SK-N-SH (cell line): ENCODE measurements at regions not wholly inside any gene's neighbourhood (a gene's known extent, or its start where the extent isn't known, plus 50 kb on each side); places are given as distances from the start of the nearest gene placed in this dataset.

Source experiments
- EP300 ChIP-seq, 2 experiments: IDR thresholded peaks; 2 replicates each; pipeline versions ENCODE4 v1.4.0 to v1.6.1; 2012; ENCODE audit warnings: borderline replicate concordance in 1 of 2, low read depth in 1 of 2, low read length in 1 of 2
- EZH2phosphoT487 ChIP-seq: fragments of 200-600 bp; sonication (generic); IDR thresholded peaks from 2 replicates; pipeline ENCODE4 v1.6.1; 2017; ENCODE audit warnings: low read depth, mixed run types, mild to moderate bottlenecking, antibody characterized with exemption, moderate library complexity, borderline replicate concordance
- FOSL2 ChIP-seq: IDR thresholded peaks from 2 replicates; pipeline ENCODE4 v1.4.0; 2012; ENCODE audit warnings: low read depth, mild to moderate bottlenecking, moderate library complexity, borderline replicate concordance
- FOXJ3 ChIP-seq: sonication (generic); formaldehyde crosslinking; IDR thresholded peaks from 2 replicates; pipeline ENCODE4 v1.5.1; 2020; ENCODE audit warnings: mild to moderate bottlenecking, missing genetic modification reagents
- JUND ChIP-seq: IDR thresholded peaks from 2 replicates; pipeline ENCODE4 v1.4.0; 2012
- MXI1 ChIP-seq: IDR thresholded peaks from 2 replicates; pipeline ENCODE4 v1.6.1; 2012; ENCODE audit warnings: mild to moderate bottlenecking, low read depth, low read length, improper control_type of control experiment
- NFIC ChIP-seq: IDR thresholded peaks from 2 replicates; pipeline ENCODE4 v1.4.0; 2012; ENCODE audit warnings: borderline replicate concordance
- RAD21 ChIP-seq: IDR thresholded peaks from 2 replicates; pipeline ENCODE4 v1.6.1; 2012; ENCODE audit warnings: mild to moderate bottlenecking, low read length
- SMC3 ChIP-seq: IDR thresholded peaks from 2 replicates; pipeline ENCODE4 v1.6.1; 2012; ENCODE audit warnings: low read depth, low read length, improper control_type of control experiment
- TF ChIP-seq, protein P1 (sequence below): fragments of 200-600 bp; sonication (generic); IDR thresholded peaks from 2 replicates; pipeline ENCODE4 v1.6.1; 2017; ENCODE audit warnings: antibody characterized with exemption, mild to moderate bottlenecking, moderate library complexity
- TF ChIP-seq, protein P2 (sequence below): fragments of 150-350 bp; IDR thresholded peaks from 2 replicates; pipeline ENCODE4 v1.6.1; 2017; ENCODE audit warnings: antibody characterized with exemption, low read length, low read depth, borderline replicate concordance

- TF ChIP-seq, protein P1, sequence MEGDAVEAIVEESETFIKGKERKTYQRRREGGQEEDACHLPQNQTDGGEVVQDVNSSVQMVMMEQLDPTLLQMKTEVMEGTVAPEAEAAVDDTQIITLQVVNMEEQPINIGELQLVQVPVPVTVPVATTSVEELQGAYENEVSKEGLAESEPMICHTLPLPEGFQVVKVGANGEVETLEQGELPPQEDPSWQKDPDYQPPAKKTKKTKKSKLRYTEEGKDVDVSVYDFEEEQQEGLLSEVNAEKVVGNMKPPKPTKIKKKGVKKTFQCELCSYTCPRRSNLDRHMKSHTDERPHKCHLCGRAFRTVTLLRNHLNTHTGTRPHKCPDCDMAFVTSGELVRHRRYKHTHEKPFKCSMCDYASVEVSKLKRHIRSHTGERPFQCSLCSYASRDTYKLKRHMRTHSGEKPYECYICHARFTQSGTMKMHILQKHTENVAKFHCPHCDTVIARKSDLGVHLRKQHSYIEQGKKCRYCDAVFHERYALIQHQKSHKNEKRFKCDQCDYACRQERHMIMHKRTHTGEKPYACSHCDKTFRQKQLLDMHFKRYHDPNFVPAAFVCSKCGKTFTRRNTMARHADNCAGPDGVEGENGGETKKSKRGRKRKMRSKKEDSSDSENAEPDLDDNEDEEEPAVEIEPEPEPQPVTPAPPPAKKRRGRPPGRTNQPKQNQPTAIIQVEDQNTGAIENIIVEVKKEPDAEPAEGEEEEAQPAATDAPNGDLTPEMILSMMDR: no peak
- no peak for TF ChIP-seq NFIC
- no peak for TF ChIP-seq SMC3
- no peak for TF ChIP-seq JUND
- no peak for TF ChIP-seq FOXJ3 (CRISPR knock-in tag)
- TF ChIP-seq, protein P2, sequence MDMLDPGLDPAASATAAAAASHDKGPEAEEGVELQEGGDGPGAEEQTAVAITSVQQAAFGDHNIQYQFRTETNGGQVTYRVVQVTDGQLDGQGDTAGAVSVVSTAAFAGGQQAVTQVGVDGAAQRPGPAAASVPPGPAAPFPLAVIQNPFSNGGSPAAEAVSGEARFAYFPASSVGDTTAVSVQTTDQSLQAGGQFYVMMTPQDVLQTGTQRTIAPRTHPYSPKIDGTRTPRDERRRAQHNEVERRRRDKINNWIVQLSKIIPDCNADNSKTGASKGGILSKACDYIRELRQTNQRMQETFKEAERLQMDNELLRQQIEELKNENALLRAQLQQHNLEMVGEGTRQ: no peak
- TF ChIP-seq FOSL2: no peak
- no peak for TF ChIP-seq MXI1
- TF ChIP-seq EP300 (IDR thresholded peaks at IDR 0.05; ENCODE audit: borderline replicate concordance in 1 of 2, low read depth in 1 of 2, low read length in 1 of 2): no peak
- TF ChIP-seq RAD21: no peak
- no peak for TF ChIP-seq EZH2phosphoT487
Observed at GRCh38 chr7:114755856-114756255, 166.0 kb upstream of the MDFIC start.
